ENCODE measurements at regions not wholly inside any gene's neighbourhood (a gene's known extent, or its start where the extent isn't known, plus 50 kb on each side); places are given as distances from the start of the nearest gene placed in this dataset.

GRCh38 chr16:59242556-59242955, 508.4 kb upstream of the GOT2 start:
- 3% methylated on average over 4 of the region's 4 CpGs for WGBS (ENCODE audit: insufficient coverage, low coverage, missing lambda C conversion rate)
- intact Hi-C loops (cut with micrococcal nuclease), result no loop called here
- FAIRE-seq (no peak), DNase-seq (ENCODE audit: extremely low read depth in 1 of 4, low spot score in 3 of 4) (no peak), ATAC-seq (no peak)
- ChIA-PET POLR2A (no interaction called here), CTCF (ENCODE audit: low intra/inter-chr PET ratio) (interaction anchor here (0.7 kb wide), 1 partner anchor 404 kb away, joined by 3 read pairs; no protein-coding TSS in a partner anchor)
- Histone ChIP-seq H3K9ac (ENCODE audit: insufficient read depth in 1 of 2, low read depth in 2 of 2, low read length in 2 of 2) (no peak overlapping the region), H2AFZ (ENCODE audit: low read depth, low read length) (no peak overlapping the region), H3K9me3 (replicated peaks; ENCODE audit: control insufficient read depth, insufficient read depth, low read depth, low read length) (no peaks in the 10 kb centered on the region), H3K4me1 (replicated peaks in 1 of 2; ENCODE audit: control insufficient read depth in 2 of 2, insufficient read depth in 2 of 2, low read length in 2 of 2) (no peaks in the 10 kb centered on the region), H3K27me3 (ENCODE audit: control insufficient read depth in 2 of 2, insufficient read depth in 2 of 2, low read length in 2 of 2) (no peaks in the 10 kb centered on the region), H3K4me2 (ENCODE audit: insufficient read depth, low read length) (no peak overlapping the region), H3K27ac (ENCODE audit: extremely low read depth, low read depth, low read length) (no peak overlapping the region), H3K9me1 (ENCODE audit: control insufficient read depth, insufficient read depth, low read length) (no peaks in the 10 kb centered on the region), H4K20me1 (replicated peaks; ENCODE audit: control insufficient read depth, insufficient read depth, low read length) (no peaks in the 10 kb centered on the region), H3K79me2 (ENCODE audit: control insufficient read depth, insufficient read depth, low read length) (no peaks in the 10 kb centered on the region), H3K36me3 (ENCODE audit: control insufficient read depth, insufficient read depth, low read length) (no peaks in the 10 kb centered on the region), H3K4me3 (no peak overlapping the region)
- in situ Hi-C loops (cut with MboI), result no loop called here
- BruUV-seq (replicated peaks), result no TSS peak
- TF ChIP-seq TAF7 (tag; IDR thresholded peaks at IDR 0.05) (no peak), SIX5 (IDR thresholded peaks at IDR 0.05; ENCODE audit: borderline replicate concordance in 1 of 2, insufficient read depth in 1 of 2, low read depth in 1 of 2, low read length in 2 of 2) (no peak), SMARCB1 (IDR thresholded peaks at IDR 0.05; ENCODE audit: insufficient read length, low read depth) (no peak), CREB3 (tag; conservative IDR thresholded peaks at IDR 0.05; ENCODE audit: low read depth) (no peak), MEF2A (IDR thresholded peaks at IDR 0.05; ENCODE audit: control insufficient read depth, low read depth, low read length) (no peak), CBX3 (IDR thresholded peaks at IDR 0.05; ENCODE audit: borderline replicate concordance in 1 of 2, low read length in 2 of 2) (no peak), PURB (CRISPR knock-in tag; IDR thresholded peaks at IDR 0.05; ENCODE audit: low read depth) (no peak), NFRKB (IDR thresholded peaks at IDR 0.05; ENCODE audit: low read depth) (no peak), E2F6 (IDR thresholded peaks at IDR 0.05; ENCODE audit: borderline replicate concordance in 1 of 2, extremely low read depth in 1 of 2, insufficient read depth in 1 of 2, insufficient read length in 1 of 2, low read depth in 1 of 2, low read length in 1 of 2, poor library complexity in 1 of 2, severe bottlenecking in 1 of 2) (no peak), HEY1 (CRISPR knock-in tag; IDR thresholded peaks at IDR 0.05; ENCODE audit: borderline replicate concordance) (no peak), FOSL1 (tag; conservative IDR thresholded peaks at IDR 0.05) (no peak), BCOR (IDR thresholded peaks at IDR 0.05) (no peak), DLX4 (CRISPR knock-in tag; IDR thresholded peaks at IDR 0.05) (no peak), ARID4B (CRISPR knock-in tag; IDR thresholded peaks at IDR 0.05) (no peak), NCOA2 (IDR thresholded peaks at IDR 0.05; ENCODE audit: partially characterized antibody in 2 of 2) (no peak), ZSCAN32 (CRISPR knock-in tag; IDR thresholded peaks at IDR 0.05) (no peak), NFXL1 (CRISPR knock-in tag; IDR thresholded peaks at IDR 0.05) (no peak)
